HepG2 (cell line): ENCODE measurements at regions not wholly inside any gene's neighbourhood (a gene's known extent, or its start where the extent isn't known, plus 50 kb on each side); places are given as distances from the start of the nearest gene placed in this dataset.

Source experiments
- ATAC-seq: fragments of 200-7000 bp; cut with Tn5 transposase; 3 replicates; pipeline ENCODE4 v1.9.1; 2020; ENCODE audit warnings: mild to moderate bottlenecking, moderate library complexity
- BruUV-seq: library from RNA; stranded (reverse); fragments of 400-500 nt; replicated peaks from 2 replicates; lab custom pipeline; 2021; lab: Mats Ljungman, UMichigan
- CTCF ChIA-PET: fragments of 300-600 bp; formaldehyde crosslinking; extraction: SDS; loops from one replicate; lab custom pipeline; 2021; ENCODE audit warnings: low total read pairs, inconsistent platforms, low intra/inter-chr PET ratio; lab: Yijun Ruan, JAX
- POLR2A ChIA-PET: fragments of 350-600 bp; sonication (Branson Sonifier 250); formaldehyde crosslinking; loops from one replicate; lab custom pipeline; 2020; ENCODE audit warnings: antibody characterized with exemption, inconsistent platforms; lab: Yijun Ruan, JAX
- DNase-seq: peaks from one replicate; pipeline ENCODE4 v3.0.0-alpha.2; 2015; ENCODE audit warnings: low spot score
- FAIRE-seq: peaks from 3 replicates; lab custom pipeline; 2011; peaks lifted over from hg19 to GRCh38; lab: Jason Lieb, UNC
- H2AFZ ChIP-seq: one replicate; pipeline ENCODE4 v1.6.1; 2011; ENCODE audit warnings: low read length, inconsistent platforms
- H3K27ac ChIP-seq: fragments of 300-600 bp; 3 replicates; pipeline ENCODE4 v1.8.0; 2011; ENCODE audit warnings: mixed run types, mild to moderate bottlenecking, mixed read lengths, low read length, inconsistent platforms; ENCODE audit not compliant: insufficient read depth; ENCODE audit errors: extremely low read length
- H3K27me3 ChIP-seq, 2 experiments: fragments of 200-600 bp in 1 of 2; 2 replicates in 1 of 2; 3 replicates in 1 of 2; pipeline versions ENCODE4 v1.6.0 to v1.8.0; 2011; ENCODE audit warnings: low read length in 2 of 2, mild to moderate bottlenecking in 2 of 2, moderate library complexity in 2 of 2, inconsistent platforms in 1 of 2; ENCODE audit not compliant: insufficient read depth in 2 of 2, control insufficient read depth in 1 of 2
- H3K36me3 ChIP-seq, 2 experiments: fragments of 200-600 bp in 1 of 2; replicated peaks in 1 of 2; 2 replicates in 1 of 2; 3 replicates in 1 of 2; pipeline versions ENCODE4 v1.5.1 to v1.8.0; 2011; ENCODE audit warnings: low read length in 2 of 2, inconsistent platforms in 1 of 2; ENCODE audit not compliant: insufficient read depth in 2 of 2, control insufficient read depth in 1 of 2
- H3K4me1 ChIP-seq: 2 replicates; pipeline ENCODE4 v1.5.1; 2012; ENCODE audit warnings: low read length, inconsistent platforms; ENCODE audit not compliant: insufficient read depth
- H3K4me2 ChIP-seq: 2 replicates; pipeline ENCODE4 v1.6.0; 2011; ENCODE audit warnings: low read depth, low read length, inconsistent platforms
- H3K4me3 ChIP-seq, 3 experiments: fragments of 200-600 bp in 1 of 3; sonication (generic), shearing (Covaris generic) in 1 of 3; replicated peaks in 1 of 3; 2 replicates each; pipeline ENCODE4 v1.5.1; 2011 to 2016; ENCODE audit warnings: low read length in 3 of 3, inconsistent platforms in 2 of 3, low read depth in 2 of 3, mild to moderate bottlenecking in 2 of 3, control low read depth in 1 of 3, mixed read lengths in 1 of 3; ENCODE audit not compliant: insufficient read depth in 1 of 3
- H3K79me2 ChIP-seq: one replicate; pipeline ENCODE4 v1.6.1; 2011; ENCODE audit warnings: low read length, inconsistent platforms; ENCODE audit not compliant: insufficient read depth
- H3K9ac ChIP-seq: 2 replicates; pipeline ENCODE4 v1.6.0; 2011; ENCODE audit warnings: mild to moderate bottlenecking, low read depth, low read length, inconsistent platforms; ENCODE audit not compliant: insufficient read depth
- H3K9me3 ChIP-seq: 2 replicates; pipeline ENCODE4 v1.5.1; 2012; ENCODE audit warnings: mild to moderate bottlenecking, low read length
- H4K20me1 ChIP-seq: 2 replicates; pipeline ENCODE4 v1.6.0; 2011; ENCODE audit warnings: inconsistent platforms, mild to moderate bottlenecking, low read length, moderate library complexity; ENCODE audit not compliant: insufficient read depth
- EP300 ChIP-seq, 3 experiments: sonication (generic) in 1 of 3; formaldehyde crosslinking in 1 of 3; IDR thresholded peaks; 2 replicates each; pipeline versions ENCODE4 v1.5.1 to v1.6.1; 2011 to 2020; ENCODE audit warnings: low read depth in 2 of 3, low read length in 2 of 3, borderline replicate concordance in 1 of 3, improper control_type of control experiment in 1 of 3, mild to moderate bottlenecking in 1 of 3, missing genetic modification reagents in 1 of 3, moderate library complexity in 1 of 3
- FOSL1 ChIP-seq: sonication (generic); formaldehyde crosslinking; IDR thresholded peaks from 2 replicates; pipeline ENCODE4 v1.9.0; 2021; ENCODE audit warnings: missing genetic modification reagents, borderline replicate concordance
- KIAA2018 ChIP-seq: sonication (generic); formaldehyde crosslinking; IDR thresholded peaks from 2 replicates; pipeline ENCODE4 v1.5.0; 2020; ENCODE audit warnings: mild to moderate bottlenecking, missing genetic modification reagents, borderline replicate concordance
- KLF16 ChIP-seq, 2 experiments: sonication (generic) in 1 of 2; formaldehyde crosslinking in 1 of 2; IDR thresholded peaks; 2 replicates each; pipeline versions ENCODE4 v1.6.1 to v1.8.0; 2016 to 2023; ENCODE audit warnings: missing genetic modification reagents in 2 of 2, missing compliant biosample characterization in 1 of 2
- SOX13 ChIP-seq, 3 experiments: fragments of 450-650 bp in 1 of 3; sonication (generic) in 1 of 3; formaldehyde crosslinking in 1 of 3; IDR thresholded peaks in 2 of 3; conservative IDR thresholded peaks in 1 of 3; 2 replicates each; pipeline versions ENCODE4 v1.5.0 to v1.6.1; 2016 to 2020; ENCODE audit warnings: antibody characterized with exemption in 1 of 3, mild to moderate bottlenecking in 1 of 3, missing compliant biosample characterization in 1 of 3, missing genetic modification reagents in 1 of 3, moderate library complexity in 1 of 3
- ZNF234 ChIP-seq: sonication (generic); formaldehyde crosslinking; conservative IDR thresholded peaks from 2 replicates; pipeline ENCODE4 v1.5.1; 2020; ENCODE audit warnings: mild to moderate bottlenecking, missing genetic modification reagents
- WGBS: methylation state at CpG from one replicate; pipeline ENCODE4 v1.1.6; 2017; ENCODE audit warnings: low lambda C conversion rate; 5-methylcytosine and 5-hydroxymethylcytosine counted together
- in situ Hi-C: cut with HindIII; loops from 2 replicates; pipeline ENCODE4 v1.10.0; 2017; ENCODE audit warnings: low pct_unique_long_range_greater_than_20kb; ENCODE audit not compliant: extremely low pct_ligation_motif_present
- intact Hi-C: fragments of 100-400 bp; cut with micrococcal nuclease; formaldehyde crosslinking; loops from one replicate; pipeline ENCODE4 v1.10.0; 2022; ENCODE audit not compliant: unreplicated experiment

GRCh38 chr4:158016511-158016910 lies 156.3 kb downstream of the GASK1B start (continued):
- no peak for TF ChIP-seq ZNF234 (CRISPR knock-in tag)

- H3K27ac ChIP-seq, result no peak overlapping the region
- no peak overlapping the region for H3K4me3 ChIP-seq
- H2AFZ ChIP-seq, result peak overlapping the region; percentile 51
- intact Hi-C loops, result no loop called here
- ATAC-seq (no peak), DNase-seq (no peak)
- H4K20me1 ChIP-seq, result no peaks in the 10 kb centered on the region
- H3K79me2 ChIP-seq, result no peaks in the 10 kb centered on the region
- H3K4me1 ChIP-seq, result peaks cover 24% of the 10 kb centered on the region
- ChIA-PET CTCF (no interaction called here), POLR2A (no interaction called here)
- no peaks in the 10 kb centered on the region for H3K9me3 ChIP-seq
- no peak overlapping the region for H3K4me2 ChIP-seq
- no peaks in the 10 kb centered on the region for H3K36me3 ChIP-seq
- no peaks in the 10 kb centered on the region for H3K27me3 ChIP-seq
- in situ Hi-C loops, result no loop called here
- no peak for TF ChIP-seq SOX13 (IDR thresholded peaks at IDR 0.05)
- no peak for TF ChIP-seq SOX13 (CRISPR knock-in tag; conservative IDR thresholded peaks at IDR 0.05 in 1 of 2, IDR thresholded peaks at IDR 0.05 in 1 of 2)
- TF ChIP-seq, all 625 proteins: peak for 0
- WGBS, result 75% methylated on average over 3 of the region's 3 CpGs
- BruUV-seq, result no TSS peak
- no peak overlapping the region for H3K9ac ChIP-seq
- no peak for FAIRE-seq
These were observed 157.6 kb downstream of the GASK1B start for GRCh38 chr4:158015241-158015640.

- ATAC-seq, result no peak
- no TSS peak for BruUV-seq
- no peaks in the 10 kb centered on the region for H4K20me1 ChIP-seq
- H3K36me3 ChIP-seq, result no peaks in the 10 kb centered on the region
- ChIA-PET POLR2A (no interaction called here), CTCF (no interaction called here)
- H2AFZ ChIP-seq, result no peak overlapping the region
- H3K9me3 ChIP-seq, result no peaks in the 10 kb centered on the region
- TF ChIP-seq FOSL1 (no peak), EP300 (IDR thresholded peaks at IDR 0.05; ENCODE audit: low read depth in 2 of 2, low read length in 2 of 2) (no peak), EP300 (CRISPR knock-in tag; IDR thresholded peaks at IDR 0.05; ENCODE audit: borderline replicate concordance) (no peak), KLF16 (CRISPR knock-in tag; IDR thresholded peaks at IDR 0.05) (no peak), KIAA2018 (no peak)
- TF ChIP-seq, all 625 proteins: peak for 0
- DNase-seq (no peak), FAIRE-seq (no peak)
- in situ Hi-C loops (no loop called here), intact Hi-C loops (no loop called here)
- H3K4me3 ChIP-seq, result no peak overlapping the region
- no peaks in the 10 kb centered on the region for H3K27me3 ChIP-seq
- no peak overlapping the region for H3K4me2 ChIP-seq
- no peaks in the 10 kb centered on the region for H3K79me2 ChIP-seq
- H3K27ac ChIP-seq, result no peak overlapping the region
- H3K4me1 ChIP-seq, result peaks cover 13% of the 10 kb centered on the region
- H3K9ac ChIP-seq, result no peak overlapping the region
These were observed 159.0 kb downstream of the GASK1B start for GRCh38 chr4:158013858-158014257.
